ENCODE measurements at regions not wholly inside any gene's neighbourhood (a gene's known extent, or its start where the extent isn't known, plus 50 kb on each side); places are given as distances from the start of the nearest gene placed in this dataset.

- 97% methylated on average over 4 of the region's 4 CpGs for WGBS
- Histone ChIP-seq H3K4me3 (ENCODE audit: low read length in 2 of 2) (no peak overlapping the region), H3K9me3 (ENCODE audit: control insufficient read depth in 2 of 2, insufficient read depth in 1 of 2, low read length in 1 of 2) (no peaks in the 10 kb centered on the region), H3K36me3 (ENCODE audit: control insufficient read depth in 2 of 2, insufficient read depth in 2 of 2, low read length in 1 of 2) (peaks cover 0 to 7% of the 10 kb centered on the region in 2 donors), H3K4me1 (ENCODE audit: control insufficient read depth in 2 of 2, insufficient read depth in 2 of 2, low read length in 2 of 2) (no peaks in the 10 kb centered on the region), H3K27me3 (ENCODE audit: control insufficient read depth in 2 of 2, insufficient read depth in 1 of 2, low read length in 1 of 2) (no peaks in the 10 kb centered on the region), H3K27ac (ENCODE audit: low read depth in 1 of 2, low read length in 1 of 2) (no peak overlapping the region)
- no peak for DNase-seq (ENCODE audit: low read depth in 6 of 9, low spot score in 9 of 9)
Observed at GRCh38 chr12:107553211-107553765, 132.3 kb upstream of the PWP1 start.

- H3K4me3 ChIP-seq (ENCODE audit: low read length in 2 of 2), result no peak overlapping the region
- H3K27ac ChIP-seq (ENCODE audit: low read depth in 1 of 2, low read length in 1 of 2), result no peak overlapping the region
- no peaks in the 10 kb centered on the region for H3K4me1 ChIP-seq (ENCODE audit: control insufficient read depth in 2 of 2, insufficient read depth in 2 of 2, low read length in 2 of 2)
- DNase-seq (ENCODE audit: low read depth in 6 of 9, low spot score in 9 of 9), result no peak
- WGBS, result 95% methylated on average over 4 of the region's 4 CpGs
- peaks cover 0 to 7% of the 10 kb centered on the region in 2 donors for H3K36me3 ChIP-seq (ENCODE audit: control insufficient read depth in 2 of 2, insufficient read depth in 2 of 2, low read length in 1 of 2)
- no peaks in the 10 kb centered on the region for H3K27me3 ChIP-seq (ENCODE audit: control insufficient read depth in 2 of 2, insufficient read depth in 1 of 2, low read length in 1 of 2)
- no peaks in the 10 kb centered on the region for H3K9me3 ChIP-seq (ENCODE audit: control insufficient read depth in 2 of 2, insufficient read depth in 1 of 2, low read length in 1 of 2)
Observed at GRCh38 chr12:107554941-107555340, 130.7 kb upstream of the PWP1 start.

- DNase-seq (ENCODE audit: low read depth in 6 of 9, low spot score in 9 of 9), result no peak
- H3K27me3 ChIP-seq (ENCODE audit: control insufficient read depth in 2 of 2, insufficient read depth in 1 of 2, low read length in 1 of 2), result no peaks in the 10 kb centered on the region
- no peak overlapping the region for H3K27ac ChIP-seq (ENCODE audit: low read depth in 1 of 2, low read length in 1 of 2)
- H3K36me3 ChIP-seq (ENCODE audit: control insufficient read depth in 2 of 2, insufficient read depth in 2 of 2, low read length in 1 of 2), result peaks cover 0 to 7% of the 10 kb centered on the region in 2 donors
- 97% methylated on average over 5 of the region's 5 CpGs for WGBS
- no peaks in the 10 kb centered on the region for H3K4me1 ChIP-seq (ENCODE audit: control insufficient read depth in 2 of 2, insufficient read depth in 2 of 2, low read length in 2 of 2)
- no peak overlapping the region for H3K4me3 ChIP-seq (ENCODE audit: low read length in 2 of 2)
- no peaks in the 10 kb centered on the region for H3K9me3 ChIP-seq (ENCODE audit: control insufficient read depth in 2 of 2, insufficient read depth in 1 of 2, low read length in 1 of 2)
Observed at GRCh38 chr12:107557026-107557425, 128.6 kb upstream of the PWP1 start.

GRCh38 chr12:107557589-107558100 lies 128.0 kb upstream of the PWP1 start:
- DNase-seq (ENCODE audit: low read depth in 6 of 9, low spot score in 9 of 9), result no peak
- H3K27ac ChIP-seq (ENCODE audit: low read depth in 1 of 2, low read length in 1 of 2), result no peak overlapping the region
- H3K27me3 ChIP-seq (ENCODE audit: control insufficient read depth in 2 of 2, insufficient read depth in 1 of 2, low read length in 1 of 2), result no peaks in the 10 kb centered on the region
- no peaks in the 10 kb centered on the region for H3K9me3 ChIP-seq (ENCODE audit: control insufficient read depth in 2 of 2, insufficient read depth in 1 of 2, low read length in 1 of 2)
- peaks cover 0 to 7% of the 10 kb centered on the region in 2 donors for H3K36me3 ChIP-seq (ENCODE audit: control insufficient read depth in 2 of 2, insufficient read depth in 2 of 2, low read length in 1 of 2)
- H3K4me3 ChIP-seq (ENCODE audit: low read length in 2 of 2), result no peak overlapping the region
- H3K4me1 ChIP-seq (ENCODE audit: control insufficient read depth in 2 of 2, insufficient read depth in 2 of 2, low read length in 2 of 2), result no peaks in the 10 kb centered on the region
- 97% methylated on average over 4 of the region's 4 CpGs for WGBS

- no peaks in the 10 kb centered on the region for H3K27me3 ChIP-seq (ENCODE audit: control insufficient read depth in 2 of 2, insufficient read depth in 1 of 2, low read length in 1 of 2)
- no peak overlapping the region for H3K27ac ChIP-seq (ENCODE audit: low read depth in 1 of 2, low read length in 1 of 2)
- H3K36me3 ChIP-seq (ENCODE audit: control insufficient read depth in 2 of 2, insufficient read depth in 2 of 2, low read length in 1 of 2), result peaks cover 0 to 7% of the 10 kb centered on the region in 2 donors
- 93% methylated on average over 9 of the region's 9 CpGs for WGBS
- DNase-seq (ENCODE audit: low read depth in 6 of 9, low spot score in 9 of 9), result no peak
- no peak overlapping the region for H3K4me3 ChIP-seq (ENCODE audit: low read length in 2 of 2)
- H3K4me1 ChIP-seq (ENCODE audit: control insufficient read depth in 2 of 2, insufficient read depth in 2 of 2, low read length in 2 of 2), result no peaks in the 10 kb centered on the region
- no peaks in the 10 kb centered on the region for H3K9me3 ChIP-seq (ENCODE audit: control insufficient read depth in 2 of 2, insufficient read depth in 1 of 2, low read length in 1 of 2)
Observed at GRCh38 chr12:107558141-107558815, 127.3 kb upstream of the PWP1 start.

- no peaks in the 10 kb centered on the region for H3K27me3 ChIP-seq (ENCODE audit: control insufficient read depth in 2 of 2, insufficient read depth in 1 of 2, low read length in 1 of 2)
- WGBS, result 94% methylated on average over 5 of the region's 5 CpGs
- H3K36me3 ChIP-seq (ENCODE audit: control insufficient read depth in 2 of 2, insufficient read depth in 2 of 2, low read length in 1 of 2), result peaks cover 0 to 7% of the 10 kb centered on the region in 2 donors
- H3K27ac ChIP-seq (ENCODE audit: low read depth in 1 of 2, low read length in 1 of 2), result no peak overlapping the region
- no peak overlapping the region for H3K4me3 ChIP-seq (ENCODE audit: low read length in 2 of 2)
- no peaks in the 10 kb centered on the region for H3K9me3 ChIP-seq (ENCODE audit: control insufficient read depth in 2 of 2, insufficient read depth in 1 of 2, low read length in 1 of 2)
- no peaks in the 10 kb centered on the region for H3K4me1 ChIP-seq (ENCODE audit: control insufficient read depth in 2 of 2, insufficient read depth in 2 of 2, low read length in 2 of 2)
- no peak for DNase-seq (ENCODE audit: low read depth in 6 of 9, low spot score in 9 of 9)
Observed at GRCh38 chr12:107558816-107559382, 126.7 kb upstream of the PWP1 start.

- Histone ChIP-seq H3K4me3 (ENCODE audit: low read length in 2 of 2) (no peak overlapping the region), H3K27ac (ENCODE audit: low read depth in 1 of 2, low read length in 1 of 2) (peak overlapping the region in 1 of 2 donors; percentile 1), H3K27me3 (ENCODE audit: control insufficient read depth in 2 of 2, insufficient read depth in 1 of 2, low read length in 1 of 2) (no peaks in the 10 kb centered on the region), H3K4me1 (ENCODE audit: control insufficient read depth in 2 of 2, insufficient read depth in 2 of 2, low read length in 2 of 2) (no peaks in the 10 kb centered on the region), H3K9me3 (ENCODE audit: control insufficient read depth in 2 of 2, insufficient read depth in 1 of 2, low read length in 1 of 2) (no peaks in the 10 kb centered on the region), H3K36me3 (ENCODE audit: control insufficient read depth in 2 of 2, insufficient read depth in 2 of 2, low read length in 1 of 2) (no peaks in the 10 kb centered on the region)
- DNase-seq (ENCODE audit: low read depth in 6 of 9, low spot score in 9 of 9), result no peak
- 95% methylated on average over 7 of the region's 7 CpGs for WGBS
Observed at GRCh38 chr12:107560165-107560898, 125.3 kb upstream of the PWP1 start.

- 98% methylated on average over 4 of the region's 4 CpGs for WGBS
- DNase-seq (ENCODE audit: low read depth in 6 of 9, low spot score in 9 of 9), result no peak
- no peak overlapping the region for H3K27ac ChIP-seq (ENCODE audit: low read depth in 1 of 2, low read length in 1 of 2)
- H3K4me1 ChIP-seq (ENCODE audit: control insufficient read depth in 2 of 2, insufficient read depth in 2 of 2, low read length in 2 of 2), result peaks cover 0 to 2% of the 10 kb centered on the region in 2 donors
- H3K36me3 ChIP-seq (ENCODE audit: control insufficient read depth in 2 of 2, insufficient read depth in 2 of 2, low read length in 1 of 2), result no peaks in the 10 kb centered on the region
- no peaks in the 10 kb centered on the region for H3K27me3 ChIP-seq (ENCODE audit: control insufficient read depth in 2 of 2, insufficient read depth in 1 of 2, low read length in 1 of 2)
- no peaks in the 10 kb centered on the region for H3K9me3 ChIP-seq (ENCODE audit: control insufficient read depth in 2 of 2, insufficient read depth in 1 of 2, low read length in 1 of 2)
- no peak overlapping the region for H3K4me3 ChIP-seq (ENCODE audit: low read length in 2 of 2)
Observed at GRCh38 chr12:107560899-107561285, 124.7 kb upstream of the PWP1 start.

GRCh38 chr12:107564946-107565345 lies 120.7 kb upstream of the PWP1 start:
- Histone ChIP-seq H3K9me3 (ENCODE audit: control insufficient read depth in 2 of 2, insufficient read depth in 1 of 2, low read length in 1 of 2) (no peaks in the 10 kb centered on the region), H3K36me3 (ENCODE audit: control insufficient read depth in 2 of 2, insufficient read depth in 2 of 2, low read length in 1 of 2) (no peaks in the 10 kb centered on the region), H3K4me1 (ENCODE audit: control insufficient read depth in 2 of 2, insufficient read depth in 2 of 2, low read length in 2 of 2) (peaks cover 0 to 2% of the 10 kb centered on the region in 2 donors), H3K27ac (ENCODE audit: low read depth in 1 of 2, low read length in 1 of 2) (no peak overlapping the region), H3K4me3 (ENCODE audit: low read length in 2 of 2) (no peak overlapping the region), H3K27me3 (ENCODE audit: control insufficient read depth in 2 of 2, insufficient read depth in 1 of 2, low read length in 1 of 2) (no peaks in the 10 kb centered on the region)
- DNase-seq (ENCODE audit: low read depth in 6 of 9, low spot score in 9 of 9), result peak in 3 of 9 donors; percentile 11 to 45 (median 21)
- WGBS, result 80% methylated on average over 3 of the region's 3 CpGs
